Dermis microvascular lymphatic vessel endothelial cell (primary cell): ENCODE measurements at regions not wholly inside any gene's neighbourhood (a gene's known extent, or its start where the extent isn't known, plus 50 kb on each side); places are given as distances from the start of the nearest gene placed in this dataset.

Source experiments
- DNase-seq, 2 donors: peaks; one replicate each; pipeline versions ENCODE4 v3.0.0 to v3.0.0-alpha.2; 2010; ENCODE audit warnings: low read depth in 2 of 2

- no peak for DNase-seq
Measured at GRCh38 chr9:16954040-16954439, 83.6 kb upstream of the BNC2 start.

- DNase-seq: no peak
Measured at GRCh38 chr9:16951502-16951901, 81.0 kb upstream of the BNC2 start.

GRCh38 chr9:16950051-16950450, 79.6 kb upstream of the BNC2 start:
- DNase-seq: no peak

- DNase-seq: no peak
Measured at GRCh38 chr9:16930578-16930977, 60.1 kb upstream of the BNC2 start.

GRCh38 chr9:16928179-16928945, 57.9 kb upstream of the BNC2 start:
- DNase-seq: no peak

- no peak for DNase-seq
Measured at GRCh38 chr9:16925426-16925825, 55.0 kb upstream of the BNC2 start.

- DNase-seq: no peak
Measured at GRCh38 chr9:16924311-16924915, 53.9 kb upstream of the BNC2 start.

GRCh38 chr9:16921855-16922254, 51.4 kb upstream of the BNC2 start:
- no peak for DNase-seq
